ENCODE measurements at regions not wholly inside any gene's neighbourhood (a gene's known extent, or its start where the extent isn't known, plus 50 kb on each side); places are given as distances from the start of the nearest gene placed in this dataset.
"Not testable (repeated sequence)": the region's sequence is repeated elsewhere in the genome, so short reads cannot be mapped to it uniquely, and the experiment has no call there.

- H3K4me1 Mint-ChIP-seq = no peaks in the 10 kb centered on the region
These were observed 456.9 kb upstream of the ID4 start for GRCh38 chr6:19380293-19380692.

GRCh38 chr6:19382676-19383075, 454.5 kb upstream of the ID4 start:
- no peaks in the 10 kb centered on the region for H3K4me1 Mint-ChIP-seq
- ATAC-seq = no peak
- H3K27me3 Mint-ChIP-seq = peaks cover 0 to 3% (median 0%) of the 10 kb centered on the region in 5 donors
- H3K36me3 Mint-ChIP-seq = no peaks in the 10 kb centered on the region
- H3K27ac Mint-ChIP-seq = no peak overlapping the region
- POLR2A ChIA-PET = no interaction called here
- no peak for DNase-seq
- peaks cover 0 to 18% (median 6%) of the 10 kb centered on the region in 9 donors for H3K9me3 Mint-ChIP-seq
- no peak overlapping the region for H3K4me3 Mint-ChIP-seq

More at GRCh38 chr6:19380293-19380692, 456.9 kb upstream of the ID4 start:
- no peak overlapping the region for H3K27ac Mint-ChIP-seq
- no peak for DNase-seq
- no peak for ATAC-seq
- peaks cover 0 to 18% (median 7%) of the 10 kb centered on the region in 9 donors for H3K9me3 Mint-ChIP-seq
- peaks cover 0 to 3% (median 0%) of the 10 kb centered on the region in 5 donors for H3K27me3 Mint-ChIP-seq
- no peak overlapping the region for H3K4me3 Mint-ChIP-seq
- POLR2A ChIA-PET = no interaction called here
- no peaks in the 10 kb centered on the region for H3K36me3 Mint-ChIP-seq

GRCh38 chr6:19391926-19392325, 445.2 kb upstream of the ID4 start:
- H3K4me3 Mint-ChIP-seq = no peak overlapping the region
- no peak overlapping the region for H3K27ac Mint-ChIP-seq
- POLR2A ChIA-PET = no interaction called here
- peaks cover 0 to 33% (median 9%) of the 10 kb centered on the region in 9 donors for H3K9me3 Mint-ChIP-seq
- ATAC-seq = no peak
- peaks cover 0 to 5% (median 0%) of the 10 kb centered on the region in 3 donors for H3K36me3 Mint-ChIP-seq
- no peak for DNase-seq
- H3K4me1 Mint-ChIP-seq = no peaks in the 10 kb centered on the region
- H3K27me3 Mint-ChIP-seq = no peaks in the 10 kb centered on the region

- peaks cover 0 to 5% (median 0%) of the 10 kb centered on the region in 3 donors for H3K36me3 Mint-ChIP-seq
- no peak overlapping the region for H3K4me3 Mint-ChIP-seq
- DNase-seq = no peak
- no peaks in the 10 kb centered on the region for H3K4me1 Mint-ChIP-seq
- H3K27ac Mint-ChIP-seq = no peak overlapping the region
- no peaks in the 10 kb centered on the region for H3K27me3 Mint-ChIP-seq
- peaks cover 0 to 33% (median 8%) of the 10 kb centered on the region in 9 donors for H3K9me3 Mint-ChIP-seq
- POLR2A ChIA-PET = no interaction called here
- ATAC-seq = no peak
These were observed 443.1 kb upstream of the ID4 start for GRCh38 chr6:19394051-19394450.

- peaks cover 0 to 33% (median 8%) of the 10 kb centered on the region in 9 donors for H3K9me3 Mint-ChIP-seq
- peaks cover 0 to 5% (median 0%) of the 10 kb centered on the region in 3 donors for H3K36me3 Mint-ChIP-seq
- POLR2A ChIA-PET = no interaction called here
- ATAC-seq = no peak
- no peaks in the 10 kb centered on the region for H3K4me1 Mint-ChIP-seq
- no peak overlapping the region for H3K4me3 Mint-ChIP-seq
- no peak for DNase-seq
- H3K27ac Mint-ChIP-seq = no peak overlapping the region
- H3K27me3 Mint-ChIP-seq = no peaks in the 10 kb centered on the region
These were observed 442.5 kb upstream of the ID4 start for GRCh38 chr6:19394687-19395086.

GRCh38 chr6:19395316-19395715, 441.9 kb upstream of the ID4 start:
- POLR2A ChIA-PET = no interaction called here
- ATAC-seq (no peak), DNase-seq (no peak)
- H3K9me3 Mint-ChIP-seq = peaks cover 0 to 31% (median 8%) of the 10 kb centered on the region in 9 donors
- H3K27ac Mint-ChIP-seq = no peak overlapping the region
- H3K36me3 Mint-ChIP-seq = peaks cover 0 to 5% (median 0%) of the 10 kb centered on the region in 3 donors
- no peaks in the 10 kb centered on the region for H3K27me3 Mint-ChIP-seq
- H3K4me3 Mint-ChIP-seq = no peak overlapping the region
- no peaks in the 10 kb centered on the region for H3K4me1 Mint-ChIP-seq

GRCh38 chr6:19399406-19399805, 437.8 kb upstream of the ID4 start:
- Mint-ChIP-seq H3K9me3 (peaks cover 0 to 25% (median 6%) of the 10 kb centered on the region in 9 donors), H3K4me3 (no peak overlapping the region), H3K27ac (no peak overlapping the region), H3K36me3 (peaks cover 0 to 5% (median 0%) of the 10 kb centered on the region in 3 donors), H3K27me3 (no peaks in the 10 kb centered on the region), H3K4me1 (no peaks in the 10 kb centered on the region)
- ATAC-seq = no peak
- DNase-seq = no peak
- POLR2A ChIA-PET = no interaction called here

GRCh38 chr6:19404884-19405283, 432.3 kb upstream of the ID4 start:
- H3K4me1 Mint-ChIP-seq, H3K27me3 Mint-ChIP-seq, POLR2A ChIA-PET, H3K36me3 Mint-ChIP-seq, H3K4me3 Mint-ChIP-seq, DNase-seq, H3K27ac Mint-ChIP-seq, ATAC-seq: not testable (repeated sequence)
- H3K9me3 Mint-ChIP-seq = peaks cover 6 to 34% (median 17%) of the 10 kb centered on the region in 9 donors

GRCh38 chr6:19408331-19408730, 428.8 kb upstream of the ID4 start:
- Mint-ChIP-seq H3K9me3 (peaks cover 6 to 33% (median 18%) of the 10 kb centered on the region in 9 donors), H3K4me1 (no peaks in the 10 kb centered on the region), H3K36me3 (no peaks in the 10 kb centered on the region), H3K27me3 (no peaks in the 10 kb centered on the region), H3K4me3 (no peak overlapping the region), H3K27ac (no peak overlapping the region)
- ATAC-seq (no peak), DNase-seq (no peak)
- POLR2A ChIA-PET = no interaction called here

GRCh38 chr6:19410481-19410880, 426.7 kb upstream of the ID4 start:
- Mint-ChIP-seq H3K27me3 (no peaks in the 10 kb centered on the region), H3K4me1 (no peaks in the 10 kb centered on the region), H3K27ac (no peak overlapping the region), H3K9me3 (peaks cover under 1 to 28% (median 9%) of the 10 kb centered on the region in 9 donors), H3K4me3 (no peak overlapping the region), H3K36me3 (no peaks in the 10 kb centered on the region)
- POLR2A ChIA-PET = no interaction called here
- ATAC-seq = no peak
- DNase-seq = no peak

- H3K9me3 Mint-ChIP-seq = peaks cover 0 to 23% (median 7%) of the 10 kb centered on the region in 9 donors
- H3K27me3 Mint-ChIP-seq = no peaks in the 10 kb centered on the region
These were observed 423.8 kb upstream of the ID4 start for GRCh38 chr6:19413323-19413722.

GRCh38 chr6:19415605-19416326, 421.4 kb upstream of the ID4 start:
- DNase-seq = no peak
- H3K27ac Mint-ChIP-seq = no peak overlapping the region
- no peak overlapping the region for H3K4me3 Mint-ChIP-seq
- H3K36me3 Mint-ChIP-seq = no peaks in the 10 kb centered on the region
- H3K9me3 Mint-ChIP-seq = peaks cover 0 to 37% (median 9%) of the 10 kb centered on the region in 9 donors
- H3K27me3 Mint-ChIP-seq = no peaks in the 10 kb centered on the region
- no peak for ATAC-seq
- POLR2A ChIA-PET = no interaction called here
- H3K4me1 Mint-ChIP-seq = no peaks in the 10 kb centered on the region

More at GRCh38 chr6:19413323-19413722, 423.8 kb upstream of the ID4 start:
- Mint-ChIP-seq H3K27ac (no peak overlapping the region), H3K4me3 (no peak overlapping the region), H3K4me1 (no peaks in the 10 kb centered on the region), H3K36me3 (no peaks in the 10 kb centered on the region)
- no peak for DNase-seq
- POLR2A ChIA-PET = no interaction called here
- ATAC-seq = no peak

GRCh38 chr6:19416811-19417210, 420.4 kb upstream of the ID4 start:
- POLR2A ChIA-PET = no interaction called here
- Mint-ChIP-seq H3K4me3 (no peak overlapping the region), H3K27me3 (no peaks in the 10 kb centered on the region), H3K4me1 (no peaks in the 10 kb centered on the region), H3K36me3 (no peaks in the 10 kb centered on the region), H3K27ac (no peak overlapping the region), H3K9me3 (peaks cover 0 to 38% (median 9%) of the 10 kb centered on the region in 9 donors)
- ATAC-seq (no peak), DNase-seq (no peak)

- Mint-ChIP-seq H3K9me3 (peaks cover 0 to 38% (median 9%) of the 10 kb centered on the region in 9 donors), H3K27me3 (no peaks in the 10 kb centered on the region), H3K4me1 (no peaks in the 10 kb centered on the region), H3K4me3 (no peak overlapping the region), H3K27ac (no peak overlapping the region), H3K36me3 (peaks cover 0 to 2% (median 0%) of the 10 kb centered on the region in 3 donors)
- POLR2A ChIA-PET = no interaction called here
- ATAC-seq (no peak), DNase-seq (no peak)
These were observed 419.5 kb upstream of the ID4 start for GRCh38 chr6:19417713-19418112.
